ENCODE measurements at regions not wholly inside any gene's neighbourhood (a gene's known extent, or its start where the extent isn't known, plus 50 kb on each side); places are given as distances from the start of the nearest gene placed in this dataset.

DNA sequence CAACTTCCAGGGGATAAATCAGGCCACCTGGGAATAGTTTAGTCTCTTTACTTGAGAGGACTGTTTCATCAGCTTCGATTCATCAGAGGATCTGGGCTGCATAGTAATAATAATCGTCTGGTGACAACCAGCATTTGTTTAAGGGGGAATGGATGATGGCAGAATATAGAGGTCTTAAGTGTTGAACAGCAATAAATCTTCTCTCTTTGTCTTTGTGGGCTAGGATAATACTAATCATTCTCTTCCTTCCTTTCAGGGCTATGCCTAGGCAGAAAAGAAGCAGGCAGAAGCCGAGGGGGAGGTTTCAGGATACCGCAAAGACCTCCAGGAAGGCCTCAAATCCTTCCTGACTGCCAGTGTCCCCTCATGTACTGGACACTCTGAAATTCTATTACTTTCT, 150.4 kb upstream of the GAREM1 start:
- TF ChIP-seq GATA2 (IDR thresholded peaks at IDR 0.05; ENCODE audit: low read depth, low read length) (no peak), GATA3 (IDR thresholded peaks at IDR 0.05; ENCODE audit: low read depth, low read length) (no peak)

DNA sequence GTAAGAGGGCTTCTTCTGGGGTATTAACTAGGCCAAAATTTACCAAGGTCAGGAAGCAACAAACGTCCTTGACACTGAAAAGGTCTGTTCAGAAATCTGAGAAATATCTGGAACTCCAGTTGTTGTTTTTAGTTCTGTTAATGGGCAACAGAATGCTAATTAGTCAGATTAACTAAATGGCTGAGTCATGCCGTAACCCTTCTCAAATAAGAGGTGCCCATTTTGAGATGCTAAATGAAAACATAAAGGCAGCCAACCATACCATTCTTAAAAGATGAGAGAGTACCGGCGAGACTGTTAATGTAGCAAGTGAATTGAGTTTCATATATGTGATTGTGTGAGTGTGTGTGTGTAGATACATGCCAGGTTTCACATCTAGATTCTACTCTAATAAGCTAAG, 147.9 kb upstream of the GAREM1 start:
- TF ChIP-seq GATA2 (IDR thresholded peaks at IDR 0.05; ENCODE audit: low read depth, low read length) (no peak), GATA3 (IDR thresholded peaks at IDR 0.05; ENCODE audit: low read depth, low read length) (no peak)

DNA sequence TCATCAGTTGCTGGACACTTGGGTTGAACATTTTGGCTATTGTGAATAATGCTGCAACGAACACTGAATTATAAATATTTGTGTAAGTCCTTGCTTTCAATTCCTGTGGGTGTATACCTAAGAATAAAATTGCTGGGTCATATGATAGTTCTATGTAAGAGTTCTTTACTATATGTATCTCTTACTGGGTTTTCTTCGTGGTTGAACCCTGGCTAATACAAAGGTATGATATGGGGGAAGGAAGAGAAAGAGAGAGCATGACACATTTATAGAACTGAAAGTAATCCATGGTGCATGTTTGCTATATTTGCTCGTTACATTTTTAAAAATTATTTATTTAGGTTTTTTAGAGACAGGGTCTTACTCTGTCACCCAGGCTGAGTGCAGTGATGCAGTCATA, 143.1 kb upstream of the GAREM1 start:
- TF ChIP-seq GATA2 (IDR thresholded peaks at IDR 0.05; ENCODE audit: low read depth, low read length) = no peak
- TF ChIP-seq GATA3 (IDR thresholded peaks at IDR 0.05; ENCODE audit: low read depth, low read length) = no peak

DNA sequence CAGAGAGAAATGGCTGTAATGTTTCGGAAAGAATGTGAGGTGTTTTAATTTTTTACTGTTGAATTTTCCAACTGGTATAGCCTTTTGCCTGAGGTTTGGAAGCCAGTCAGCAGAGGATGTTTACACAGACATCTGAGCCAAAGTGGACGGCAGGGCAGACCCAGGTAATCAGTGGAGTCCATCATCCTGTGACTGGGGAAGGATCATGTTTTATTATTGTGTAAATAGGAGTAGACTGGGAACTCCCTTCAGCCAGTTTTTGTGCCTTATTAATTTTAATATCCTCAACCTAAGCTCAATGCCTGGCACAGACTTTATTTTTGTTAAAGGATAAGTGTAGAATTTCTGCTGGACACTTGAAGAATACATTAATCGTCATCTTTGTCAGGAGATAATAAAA, 142.0 kb upstream of the GAREM1 start:
- TF ChIP-seq GATA2 (IDR thresholded peaks at IDR 0.05; ENCODE audit: low read depth, low read length) = peak; percentile 20; the same call in 1 of the 2 replicates
- TF ChIP-seq GATA3 (IDR thresholded peaks at IDR 0.05; ENCODE audit: low read depth, low read length) = no peak

DNA sequence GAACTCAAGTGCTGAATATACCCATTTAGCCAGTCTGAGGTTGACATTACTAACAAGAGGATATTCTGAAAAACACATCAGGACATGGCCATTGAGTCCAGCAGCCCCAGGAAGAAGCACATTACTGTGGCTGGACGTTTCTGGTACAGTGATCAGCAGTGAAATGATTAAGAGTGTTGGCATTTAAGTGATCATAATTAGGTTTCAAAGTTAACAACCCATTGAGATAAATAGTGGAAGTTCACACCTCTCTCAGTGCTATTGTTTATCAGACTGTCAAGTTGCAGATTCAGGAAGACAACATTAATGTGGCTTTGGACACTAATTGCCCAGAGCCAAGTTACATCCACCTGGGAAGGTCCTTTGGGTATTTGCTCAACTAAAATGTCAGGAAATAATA, 139.5 kb upstream of the GAREM1 start:
- TF ChIP-seq GATA3 (IDR thresholded peaks at IDR 0.05; ENCODE audit: low read depth, low read length) (no peak), GATA2 (IDR thresholded peaks at IDR 0.05; ENCODE audit: low read depth, low read length) (no peak)

DNA sequence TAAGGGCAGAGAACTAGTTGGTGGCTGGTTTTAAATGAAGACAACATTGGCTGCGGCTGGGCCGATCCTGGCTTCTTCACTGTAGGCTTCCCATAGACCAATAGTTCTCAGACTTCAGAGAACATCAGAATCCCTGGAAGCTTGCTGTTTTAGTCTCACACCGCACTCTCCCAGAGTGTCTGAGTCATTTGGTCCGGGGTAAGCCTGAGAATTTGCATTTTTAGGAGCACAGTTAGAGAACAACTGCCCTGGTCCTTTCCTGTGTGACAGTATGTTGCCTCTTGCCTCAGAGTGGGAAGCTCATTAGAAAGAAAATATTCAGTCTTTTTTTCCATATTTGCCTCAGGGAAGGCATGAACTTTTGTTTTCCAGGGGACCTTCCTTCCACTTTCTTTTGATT, 137.1 kb upstream of the GAREM1 start:
- TF ChIP-seq GATA3 (IDR thresholded peaks at IDR 0.05; ENCODE audit: low read depth, low read length) (no peak), GATA2 (IDR thresholded peaks at IDR 0.05; ENCODE audit: low read depth, low read length) (no peak)

DNA sequence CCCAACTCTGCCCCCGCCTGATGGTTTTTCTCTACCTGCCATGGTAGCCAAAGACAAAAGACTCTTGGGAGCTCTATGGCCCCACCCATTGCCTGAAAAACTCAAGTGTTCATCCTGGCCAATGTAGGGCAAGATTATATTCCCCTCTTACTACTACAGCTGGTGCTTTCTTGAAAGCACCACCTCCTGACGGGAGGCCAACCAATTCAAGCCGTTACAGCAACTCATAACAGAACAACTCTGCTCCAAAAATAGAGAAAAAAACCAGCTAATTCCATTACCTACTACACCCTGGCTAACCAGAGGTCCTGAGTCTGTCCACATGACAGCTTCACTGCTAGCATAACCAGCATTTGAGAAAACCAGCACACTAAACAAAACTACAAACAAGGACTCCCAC, 127.5 kb upstream of the GAREM1 start:
- no peak for TF ChIP-seq GATA3 (IDR thresholded peaks at IDR 0.05; ENCODE audit: low read depth, low read length)
- no peak for TF ChIP-seq GATA2 (IDR thresholded peaks at IDR 0.05; ENCODE audit: low read depth, low read length)

DNA sequence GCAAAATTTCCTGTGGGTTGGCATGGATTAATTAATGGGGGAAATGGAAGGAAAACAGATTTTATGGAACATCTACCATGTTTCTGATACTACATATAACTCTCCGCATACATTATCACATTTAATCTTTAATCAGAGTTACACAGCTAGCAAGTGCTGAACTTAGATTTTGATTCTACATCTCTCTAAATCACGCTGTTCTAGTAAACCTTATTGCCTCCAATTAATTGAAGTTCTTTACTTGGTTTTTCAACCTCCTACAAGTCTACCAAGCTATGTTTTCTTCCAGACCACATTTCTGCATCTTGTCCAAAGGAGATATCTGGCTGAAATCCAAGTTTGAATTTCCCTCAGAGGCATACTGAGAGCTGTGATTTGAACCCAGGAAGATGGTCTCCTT, 125.8 kb upstream of the GAREM1 start:
- no peak for TF ChIP-seq GATA3 (IDR thresholded peaks at IDR 0.05; ENCODE audit: low read depth, low read length)
- TF ChIP-seq GATA2 (IDR thresholded peaks at IDR 0.05; ENCODE audit: low read depth, low read length) = no peak

DNA sequence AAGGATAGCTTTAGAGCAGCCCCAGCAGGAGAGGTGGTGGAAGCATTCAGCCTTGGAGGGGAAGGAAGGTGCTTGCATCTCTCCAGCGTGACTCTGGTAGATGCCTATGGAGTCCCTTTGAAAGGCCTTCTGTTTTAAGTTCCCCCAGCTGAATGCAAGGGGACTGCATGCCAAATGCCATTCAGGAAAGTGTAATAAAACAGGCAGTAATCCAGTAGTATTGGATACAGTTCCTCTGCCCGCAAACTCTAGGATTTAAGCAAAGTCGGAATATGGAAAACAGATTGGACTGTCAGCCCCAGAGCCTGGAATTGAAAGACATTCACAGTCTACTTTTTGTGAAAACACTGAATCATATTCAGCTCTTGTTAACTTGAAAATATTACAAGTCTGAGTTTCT, 125.2 kb upstream of the GAREM1 start:
- no peak for TF ChIP-seq GATA2 (IDR thresholded peaks at IDR 0.05; ENCODE audit: low read depth, low read length)
- TF ChIP-seq GATA3 (IDR thresholded peaks at IDR 0.05; ENCODE audit: low read depth, low read length) = no peak

DNA sequence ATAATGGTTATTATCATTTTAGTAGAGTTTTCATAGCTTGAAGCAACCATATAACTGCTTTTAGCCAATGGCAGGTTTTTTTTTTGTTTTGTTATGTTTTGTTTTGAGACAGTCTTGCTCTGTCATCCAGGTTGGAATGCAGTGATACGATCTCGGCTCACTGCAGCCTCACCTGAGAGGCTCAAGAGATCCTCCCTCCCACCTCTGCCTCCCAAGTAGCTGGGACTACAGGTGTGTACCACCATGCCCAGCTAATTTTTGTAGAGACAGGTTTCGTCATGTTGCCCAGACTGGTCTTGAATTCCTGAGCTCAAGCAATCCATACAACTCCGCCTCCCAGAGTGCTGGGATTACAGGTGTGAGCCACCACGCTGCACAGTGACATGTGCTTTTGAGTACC, 117.5 kb upstream of the GAREM1 start:
- no peak for TF ChIP-seq GATA3 (IDR thresholded peaks at IDR 0.05; ENCODE audit: low read depth, low read length)
- no peak for TF ChIP-seq GATA2 (IDR thresholded peaks at IDR 0.05; ENCODE audit: low read depth, low read length)

DNA sequence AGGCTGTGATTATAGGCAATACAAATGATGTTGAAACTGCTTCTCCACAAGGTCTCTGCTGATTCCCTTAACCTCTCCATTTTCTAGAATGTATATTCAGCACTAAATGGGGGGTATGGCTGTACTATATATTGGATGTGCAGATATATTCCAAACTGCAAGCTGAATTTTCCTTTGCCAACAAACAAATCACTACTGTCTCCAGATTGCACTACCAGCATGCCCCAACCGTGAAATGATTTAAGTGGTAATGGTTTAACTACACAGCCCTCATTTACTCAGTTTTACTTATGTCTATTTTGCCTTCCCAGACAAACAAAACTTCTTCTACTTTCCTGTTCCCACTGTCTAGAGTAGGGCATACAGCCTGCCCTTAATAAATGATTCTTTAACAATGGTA, 112.7 kb upstream of the GAREM1 start:
- no peak for TF ChIP-seq GATA3 (IDR thresholded peaks at IDR 0.05; ENCODE audit: low read depth, low read length)
- TF ChIP-seq GATA2 (IDR thresholded peaks at IDR 0.05; ENCODE audit: low read depth, low read length) = no peak

DNA sequence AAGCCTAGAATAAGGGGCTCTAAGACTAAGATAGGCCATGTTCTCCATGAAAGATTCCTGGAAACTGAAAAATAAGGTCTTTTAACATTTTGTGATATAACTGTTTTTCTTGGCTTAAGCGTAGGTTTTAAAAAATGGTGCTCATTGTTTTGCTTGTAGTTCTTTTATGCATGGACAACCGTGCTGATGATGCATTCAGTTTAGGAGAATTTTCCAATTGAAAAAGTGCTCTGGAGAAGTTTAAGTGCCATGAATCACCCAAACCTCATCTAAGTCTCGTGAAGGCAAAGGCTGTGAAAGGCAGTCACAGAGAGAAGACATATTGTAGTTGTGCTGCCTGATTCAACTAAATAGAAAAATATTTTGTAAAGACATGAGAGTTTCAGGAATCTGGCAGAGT, 111.8 kb upstream of the GAREM1 start:
- no peak for TF ChIP-seq GATA2 (IDR thresholded peaks at IDR 0.05; ENCODE audit: low read depth, low read length)
- no peak for TF ChIP-seq GATA3 (IDR thresholded peaks at IDR 0.05; ENCODE audit: low read depth, low read length)

DNA sequence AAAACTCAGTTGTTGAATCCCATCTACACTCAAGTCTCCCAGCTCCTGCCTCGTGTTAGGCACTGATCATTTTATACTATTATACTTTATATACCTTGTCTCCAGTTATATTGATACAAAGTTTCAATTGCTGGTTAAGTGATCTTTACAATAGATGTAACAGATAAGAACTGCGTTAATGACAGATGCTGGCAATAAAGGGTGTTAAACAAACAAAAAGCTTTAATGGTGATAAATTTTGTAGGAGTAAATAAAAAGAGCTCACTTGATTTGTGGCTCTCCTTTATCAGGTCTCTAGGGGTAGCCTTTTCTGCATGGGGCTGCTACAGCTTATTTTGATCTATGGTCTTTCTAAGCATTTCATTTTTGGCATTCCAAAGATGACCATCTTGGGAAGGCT, 106.9 kb upstream of the GAREM1 start:
- TF ChIP-seq GATA3 (IDR thresholded peaks at IDR 0.05; ENCODE audit: low read depth, low read length) (no peak), GATA2 (IDR thresholded peaks at IDR 0.05; ENCODE audit: low read depth, low read length) (no peak)

DNA sequence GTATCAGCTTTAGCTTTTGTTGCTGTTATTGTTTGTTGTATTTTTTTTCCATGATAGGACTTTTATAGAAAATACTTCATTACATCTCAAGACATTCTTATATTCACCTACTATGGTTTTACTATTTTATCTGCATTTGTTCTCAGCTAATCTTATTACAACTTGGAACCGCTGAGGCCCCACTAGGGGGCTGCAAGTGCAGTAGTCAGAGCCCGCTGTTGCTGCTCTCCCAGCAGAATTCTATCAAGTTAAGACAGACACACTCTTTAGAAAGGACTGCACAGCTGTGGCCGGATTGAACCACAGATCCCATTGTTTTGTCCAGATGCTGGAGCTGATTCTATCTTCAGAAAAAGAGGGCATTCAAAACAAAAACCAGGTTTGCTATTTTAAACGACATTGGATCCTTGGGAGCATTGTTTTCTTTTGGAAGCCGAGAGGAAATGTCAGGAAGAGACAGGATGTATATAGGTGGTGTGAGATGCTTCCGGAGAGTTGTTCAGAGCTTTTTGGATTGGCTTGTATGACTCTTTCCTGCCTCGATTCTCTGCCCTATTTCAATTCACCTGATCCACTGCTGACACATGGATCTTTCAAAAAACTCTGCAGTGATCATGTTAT, 105.7 kb upstream of the GAREM1 start:
- TF ChIP-seq GATA3 (IDR thresholded peaks at IDR 0.05; ENCODE audit: low read depth, low read length) (no peak), GATA2 (IDR thresholded peaks at IDR 0.05; ENCODE audit: low read depth, low read length) (0 out of 2 replicates have a peak, but pooled peaks have one; percentile 25)

DNA sequence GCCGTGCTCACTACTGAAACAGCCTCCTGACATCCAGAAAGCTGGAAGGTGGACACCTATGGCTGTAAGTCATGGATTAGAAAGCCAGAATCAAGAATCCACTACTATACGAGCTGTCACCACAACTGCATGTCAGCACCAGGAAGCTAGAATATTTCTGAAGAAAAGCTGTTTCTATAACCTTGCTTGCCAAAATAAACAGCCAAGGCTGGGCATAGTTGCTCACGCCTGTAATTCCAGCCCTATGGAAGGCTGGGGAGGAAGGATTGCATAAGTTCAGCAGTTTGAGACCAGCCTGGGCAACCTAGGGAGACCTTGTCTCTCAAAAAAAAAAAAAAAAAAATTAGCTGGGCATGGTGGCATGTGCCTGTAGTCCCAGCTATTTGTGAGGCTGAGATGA, 96.3 kb upstream of the GAREM1 start:
- TF ChIP-seq GATA2 (IDR thresholded peaks at IDR 0.05; ENCODE audit: low read depth, low read length) (no peak), GATA3 (IDR thresholded peaks at IDR 0.05; ENCODE audit: low read depth, low read length) (no peak)

All from SH-SY5Y (cell line).